GM06990 (cell line): ENCODE measurements at regions not wholly inside any gene's neighbourhood (a gene's known extent, or its start where the extent isn't known, plus 50 kb on each side); places are given as distances from the start of the nearest gene placed in this dataset.
"Not testable (repeated sequence)": the region's sequence is repeated elsewhere in the genome, so short reads cannot be mapped to it uniquely, and the experiment has no call there.

Source experiments
- DNase-seq: peaks from one replicate; pipeline ENCODE4 v3.0.0-alpha.2; 2011; ENCODE audit not compliant: insufficient read length; ENCODE audit errors: extremely low read depth
- H3K27me3 ChIP-seq: replicated peaks from 2 replicates; pipeline ENCODE4 v1.6.0; 2011; ENCODE audit warnings: low read length; ENCODE audit not compliant: control insufficient read depth, insufficient read depth
- H3K36me3 ChIP-seq: 2 replicates; pipeline ENCODE4 v1.5.1; 2011; ENCODE audit warnings: low read length; ENCODE audit not compliant: control insufficient read depth, insufficient read depth
- H3K4me3 ChIP-seq: replicated peaks from 2 replicates; pipeline ENCODE4 v1.5.1; 2011; ENCODE audit warnings: low read depth, mild to moderate bottlenecking, control low read depth, low read length
- TF ChIP-seq, protein P1 (sequence below): IDR thresholded peaks from 2 replicates; pipeline ENCODE4 v1.5.1; 2011; ENCODE audit warnings: low read length, control low read depth, mild to moderate bottlenecking, inconsistent platforms; ENCODE audit not compliant: insufficient read depth, poor library complexity, severe bottlenecking

DNA sequence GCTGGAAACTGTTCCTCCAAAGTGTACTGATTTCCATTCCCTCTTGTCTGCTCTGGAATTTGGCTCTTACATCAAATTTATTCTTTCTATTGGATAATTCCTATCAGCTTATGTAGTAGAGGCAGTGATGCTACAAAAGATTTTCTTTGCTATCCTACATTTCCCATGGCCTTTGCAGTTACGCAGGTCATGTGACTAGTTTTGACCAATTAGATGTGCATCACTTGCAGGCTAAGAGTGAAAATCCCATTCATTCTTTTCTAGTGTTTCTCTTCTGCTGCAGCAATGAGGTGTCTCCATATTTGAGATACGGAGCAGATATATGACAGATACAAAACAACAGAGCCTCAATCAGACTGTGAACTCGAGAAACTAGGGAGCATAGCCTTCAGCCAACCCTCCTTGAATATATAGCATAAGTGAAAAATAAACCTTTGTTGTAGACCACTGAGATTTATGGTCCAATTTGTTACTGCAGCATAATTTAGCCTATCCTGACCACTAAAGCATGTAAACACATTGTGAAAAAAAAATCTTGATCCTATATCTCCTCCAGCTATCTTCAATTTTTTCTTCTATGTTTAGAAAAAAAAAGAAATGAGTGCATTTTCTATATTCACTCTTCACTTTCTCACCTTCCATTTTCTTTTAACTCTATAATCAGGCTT, 102.0 kb downstream of the HNMT start:
- H3K27me3 ChIP-seq, result no peaks in the 10 kb centered on the region
- H3K4me3 ChIP-seq, result no peak overlapping the region
- DNase-seq, result no peak
- H3K36me3 ChIP-seq, result no peaks in the 10 kb centered on the region
- TF ChIP-seq, protein P1, sequence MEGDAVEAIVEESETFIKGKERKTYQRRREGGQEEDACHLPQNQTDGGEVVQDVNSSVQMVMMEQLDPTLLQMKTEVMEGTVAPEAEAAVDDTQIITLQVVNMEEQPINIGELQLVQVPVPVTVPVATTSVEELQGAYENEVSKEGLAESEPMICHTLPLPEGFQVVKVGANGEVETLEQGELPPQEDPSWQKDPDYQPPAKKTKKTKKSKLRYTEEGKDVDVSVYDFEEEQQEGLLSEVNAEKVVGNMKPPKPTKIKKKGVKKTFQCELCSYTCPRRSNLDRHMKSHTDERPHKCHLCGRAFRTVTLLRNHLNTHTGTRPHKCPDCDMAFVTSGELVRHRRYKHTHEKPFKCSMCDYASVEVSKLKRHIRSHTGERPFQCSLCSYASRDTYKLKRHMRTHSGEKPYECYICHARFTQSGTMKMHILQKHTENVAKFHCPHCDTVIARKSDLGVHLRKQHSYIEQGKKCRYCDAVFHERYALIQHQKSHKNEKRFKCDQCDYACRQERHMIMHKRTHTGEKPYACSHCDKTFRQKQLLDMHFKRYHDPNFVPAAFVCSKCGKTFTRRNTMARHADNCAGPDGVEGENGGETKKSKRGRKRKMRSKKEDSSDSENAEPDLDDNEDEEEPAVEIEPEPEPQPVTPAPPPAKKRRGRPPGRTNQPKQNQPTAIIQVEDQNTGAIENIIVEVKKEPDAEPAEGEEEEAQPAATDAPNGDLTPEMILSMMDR, result no peak

DNA sequence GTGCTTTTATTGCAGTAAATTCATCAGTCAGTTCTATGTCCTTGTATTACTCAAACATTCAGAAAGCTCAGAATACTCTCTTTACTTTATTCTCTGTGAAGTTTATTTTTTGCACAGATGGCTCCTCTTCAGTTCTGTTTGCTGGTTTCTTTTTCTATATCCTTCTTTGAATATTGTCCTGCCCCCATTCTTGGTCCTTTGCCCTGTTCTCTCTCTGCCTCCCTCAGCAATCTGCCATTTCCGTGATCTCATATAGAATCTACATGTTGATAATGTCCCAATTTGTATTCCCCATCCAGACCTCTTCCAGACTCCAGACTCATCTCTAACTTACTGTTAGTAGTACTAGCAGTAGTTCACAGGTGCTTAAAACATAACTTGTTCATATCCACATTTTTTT, 102.6 kb downstream of the HNMT start:
- TF ChIP-seq, protein P1, result no peak
- H3K27me3 ChIP-seq, result no peaks in the 10 kb centered on the region

DNA sequence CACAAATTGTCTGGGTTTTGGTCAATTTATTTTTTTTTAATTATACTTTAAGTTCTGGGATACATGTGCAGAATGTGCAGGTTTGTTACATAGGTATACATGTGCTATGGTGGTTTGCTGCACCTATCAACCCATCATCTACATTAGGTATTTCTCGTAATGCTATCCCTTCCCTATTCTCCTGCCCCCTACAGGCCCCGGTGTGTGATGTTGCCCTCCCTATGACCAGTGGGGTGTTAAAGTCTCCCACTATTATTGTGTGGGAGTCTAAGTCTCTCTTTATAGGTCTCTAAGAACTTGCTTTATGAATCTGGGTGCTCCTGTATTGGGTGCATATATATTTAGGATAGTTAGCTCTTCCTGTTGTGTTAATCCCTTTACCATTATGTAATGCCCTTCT, 104.4 kb downstream of the HNMT start:
- H3K27me3 ChIP-seq, H3K36me3 ChIP-seq, DNase-seq, H3K4me3 ChIP-seq: not testable (repeated sequence)

More for the DNA sequence above, 102.6 kb downstream of the HNMT start:
- H3K36me3 ChIP-seq, result no peaks in the 10 kb centered on the region
- H3K4me3 ChIP-seq, result no peak overlapping the region
- DNase-seq, result no peak

DNA sequence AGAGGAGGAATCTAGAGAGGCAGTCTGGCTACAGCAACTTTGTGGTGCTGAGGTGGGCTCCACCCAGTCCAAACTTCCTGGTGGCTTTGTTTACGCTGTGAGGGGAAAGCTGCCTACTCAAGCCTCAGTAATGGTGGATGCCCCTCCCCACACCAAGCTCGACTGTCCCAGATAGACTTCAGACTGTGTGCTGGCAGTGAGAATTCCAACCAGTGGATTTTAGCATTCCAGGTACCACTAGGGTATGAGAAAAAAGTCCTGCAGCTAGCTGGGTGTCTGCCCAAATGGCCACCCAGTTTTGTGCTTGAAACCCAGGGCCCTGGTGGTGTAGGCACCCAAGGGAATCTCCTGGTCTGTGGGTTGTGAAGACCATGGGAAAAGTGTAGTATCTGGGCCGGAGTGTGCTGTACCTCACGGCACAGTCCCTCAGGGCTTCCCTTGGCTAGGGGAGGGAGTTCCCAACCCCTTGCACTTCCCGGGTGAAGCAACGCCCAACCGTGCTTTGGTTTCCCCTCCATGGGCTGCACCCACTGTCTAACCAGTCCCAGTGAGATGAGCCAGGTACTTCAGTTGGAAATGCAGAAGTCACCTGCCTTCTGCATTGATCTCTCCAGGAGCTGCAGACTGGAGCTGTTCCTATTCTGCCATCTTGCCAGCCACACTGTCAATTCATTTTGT, 106.9 kb downstream of the HNMT start:
- not testable (repeated sequence) for H3K36me3 ChIP-seq, H3K4me3 ChIP-seq, DNase-seq, H3K27me3 ChIP-seq

DNA sequence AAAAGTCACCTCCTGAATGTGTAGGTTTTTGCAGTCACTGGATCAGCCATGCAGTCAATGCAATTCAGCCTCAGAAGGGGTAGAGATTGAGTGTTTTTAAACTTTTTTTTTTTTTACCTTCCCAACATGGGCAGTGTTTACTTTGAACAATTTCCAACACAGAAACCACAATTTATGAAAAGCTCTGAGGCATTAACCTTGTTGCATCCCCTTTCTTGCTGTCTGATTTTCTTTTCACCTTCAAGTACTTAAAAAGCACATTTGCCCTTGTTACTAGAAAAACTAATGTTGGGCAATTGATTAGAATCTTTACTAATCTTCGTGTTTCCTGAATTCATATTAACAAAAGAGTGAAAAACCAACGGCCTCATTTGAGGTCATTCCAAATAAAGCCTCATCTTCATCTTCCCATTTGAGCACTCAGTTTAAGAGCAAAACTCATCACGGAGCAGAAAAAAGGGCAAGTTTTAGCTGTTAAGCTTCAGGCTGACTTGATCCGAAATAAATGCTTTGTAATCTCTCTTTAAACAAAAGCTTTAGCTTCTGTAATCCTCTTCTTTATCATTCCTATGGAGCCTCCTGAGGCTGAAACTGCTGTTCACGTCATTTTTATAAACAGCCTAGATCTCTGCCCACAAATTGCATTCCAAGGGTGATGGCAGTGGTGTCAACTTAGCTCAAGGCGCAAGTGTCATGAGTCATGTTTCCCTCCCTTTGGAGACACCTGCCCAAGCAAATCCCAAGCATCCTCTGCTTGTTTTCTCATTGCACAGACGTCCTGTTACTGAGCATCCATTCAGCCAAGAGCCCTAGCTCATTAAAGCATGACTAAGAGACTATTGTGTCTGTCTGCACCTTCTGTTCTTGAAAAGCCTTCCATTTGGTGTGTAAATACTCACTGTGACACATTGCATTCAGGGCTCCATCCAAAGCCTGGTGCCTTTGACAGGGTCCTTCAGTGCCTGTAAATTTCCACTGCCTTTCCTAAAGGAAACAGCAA, 107.7 kb downstream of the HNMT start:
- no peak for DNase-seq
- TF ChIP-seq, protein P1, result no peak
- Histone ChIP-seq H3K4me3 (no peak overlapping the region), H3K27me3 (no peaks in the 10 kb centered on the region), H3K36me3 (no peaks in the 10 kb centered on the region)

DNA sequence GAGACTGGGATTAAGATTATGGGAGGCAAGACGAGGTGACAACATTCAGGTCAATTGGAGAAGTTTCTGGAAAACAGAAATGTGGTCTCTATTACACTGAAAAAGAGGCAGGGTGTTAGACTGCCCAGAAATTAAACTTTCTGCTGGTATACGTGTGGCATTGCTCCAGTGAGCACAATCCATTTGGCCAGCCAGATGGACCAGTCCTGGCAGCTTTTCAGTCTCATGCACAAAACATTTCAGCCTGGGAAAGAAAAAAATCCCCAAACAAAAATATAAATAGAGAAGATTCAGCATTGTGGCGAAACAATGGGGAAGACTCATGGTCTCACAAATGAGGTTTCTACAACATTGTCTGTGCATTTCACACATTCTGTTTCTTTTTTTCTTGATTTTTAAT, 113.9 kb downstream of the HNMT start:
- TF ChIP-seq, protein P1, result no peak
- H3K27me3 ChIP-seq, result no peaks in the 10 kb centered on the region
- no peak for DNase-seq
- H3K4me3 ChIP-seq, result no peak overlapping the region
- H3K36me3 ChIP-seq, result no peaks in the 10 kb centered on the region
